ENCODE measurements at regions not wholly inside any gene's neighbourhood (a gene's known extent, or its start where the extent isn't known, plus 50 kb on each side); places are given as distances from the start of the nearest gene placed in this dataset.
"Not testable (repeated sequence)": the region's sequence is repeated elsewhere in the genome, so short reads cannot be mapped to it uniquely, and the experiment has no call there.

- not testable (repeated sequence) for TF ChIP-seq CTCF (conservative IDR thresholded peaks at IDR 0.05; ENCODE audit: low read depth, low read length); EZH2 (IDR thresholded peaks at IDR 0.05; ENCODE audit: borderline replicate concordance, low read depth, low read length, poor library complexity, severe bottlenecking)
Measured at GRCh38 chr20:47908361-47909035, 123.2 kb upstream of the SULF2 start.

All from A673 (cell line).